ENCODE measurements at regions not wholly inside any gene's neighbourhood (a gene's known extent, or its start where the extent isn't known, plus 50 kb on each side); places are given as distances from the start of the nearest gene placed in this dataset.

- TF ChIP-seq REST (IDR thresholded peaks at IDR 0.05; ENCODE audit: insufficient read depth in 1 of 2, low read depth in 2 of 2, low read length in 2 of 2), result no peak
- no peak for TF ChIP-seq POLR2AphosphoS5 (IDR thresholded peaks at IDR 0.05; ENCODE audit: low read depth, low read length)
- no peak for TF ChIP-seq SIN3A (IDR thresholded peaks at IDR 0.05; ENCODE audit: borderline replicate concordance, insufficient read depth, low read length)
- TF ChIP-seq TAF1 (IDR thresholded peaks at IDR 0.05; ENCODE audit: borderline replicate concordance, insufficient read depth, low read length), result no peak
Measured at GRCh38 chr5:36801523-36801922, 75.0 kb upstream of the NIPBL start.

All from PFSK-1 (cell line).